ENCODE measurements at regions not wholly inside any gene's neighbourhood (a gene's known extent, or its start where the extent isn't known, plus 50 kb on each side); places are given as distances from the start of the nearest gene placed in this dataset.

DNA sequence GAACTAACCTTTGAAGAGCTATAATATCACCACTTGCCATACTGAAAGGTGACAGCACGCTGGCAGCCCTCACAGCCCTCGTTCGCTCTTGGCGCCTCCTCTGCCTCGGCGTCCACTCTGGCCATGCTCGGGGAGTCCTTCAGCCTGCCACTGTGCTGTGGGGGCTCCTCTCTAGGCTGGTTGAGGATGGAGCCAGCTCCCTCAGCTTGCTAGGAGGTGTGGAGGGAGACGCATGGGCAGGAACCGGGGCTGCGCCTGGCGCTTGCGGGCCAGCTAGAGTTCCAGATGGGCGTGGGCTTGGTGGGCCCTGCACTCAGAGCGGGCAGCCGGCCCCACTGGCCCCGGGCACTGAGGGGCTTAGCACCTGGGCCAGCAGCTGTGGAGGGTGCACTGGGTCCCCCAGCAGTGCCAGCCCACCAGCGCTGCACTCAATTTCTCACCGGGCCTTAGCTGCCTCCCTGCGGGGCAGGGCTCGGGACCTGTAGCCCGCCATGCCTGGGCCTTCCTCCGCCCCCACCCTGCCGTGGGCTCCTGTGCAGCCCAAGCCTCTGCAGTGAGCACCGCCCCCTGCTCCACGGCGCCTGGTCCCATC lies 329.7 kb downstream of the LMBRD1 start:
- no peak for TF ChIP-seq CTCF (IDR thresholded peaks at IDR 0.05)
- TF ChIP-seq POLR2A (IDR thresholded peaks at IDR 0.05), result no peak
